ENCODE measurements at regions not wholly inside any gene's neighbourhood (a gene's known extent, or its start where the extent isn't known, plus 50 kb on each side); places are given as distances from the start of the nearest gene placed in this dataset.
"Not testable (repeated sequence)": the region's sequence is repeated elsewhere in the genome, so short reads cannot be mapped to it uniquely, and the experiment has no call there.

GRCh38 chr12:97714107-97714563 is 251.5 kb downstream of the RMST start:
- no peak for DNase-seq

GRCh38 chr12:97716356-97716755 is 253.8 kb downstream of the RMST start:
- no peak for DNase-seq

- not testable (repeated sequence) for DNase-seq
Observed at GRCh38 chr12:97723801-97724200, 261.2 kb downstream of the RMST start.

GRCh38 chr12:97745406-97746101 is 282.9 kb downstream of the RMST start:
- DNase-seq = no peak

GRCh38 chr12:97748298-97748697 is 285.7 kb downstream of the RMST start:
- no peak for DNase-seq

GRCh38 chr12:97751704-97752103 is 289.1 kb downstream of the RMST start:
- DNase-seq = no peak

- DNase-seq = no peak
Observed at GRCh38 chr12:97752129-97752528, 289.5 kb downstream of the RMST start.

GRCh38 chr12:97753332-97753731 is 290.7 kb downstream of the RMST start:
- no peak for DNase-seq

- DNase-seq = no peak
Observed at GRCh38 chr12:97754306-97754705, 291.7 kb downstream of the RMST start.

- no peak for DNase-seq
Observed at GRCh38 chr12:97756066-97756666, 293.6 kb downstream of the RMST start.

GRCh38 chr12:97756741-97757140 is 294.1 kb downstream of the RMST start:
- DNase-seq = no peak

- DNase-seq = no peak
Observed at GRCh38 chr12:97757481-97758193, 295.0 kb downstream of the RMST start.

GRCh38 chr12:97758194-97758501 is 295.5 kb downstream of the RMST start:
- no peak for DNase-seq

GRCh38 chr12:97758586-97758985 is 296.0 kb downstream of the RMST start:
- no peak for DNase-seq

- DNase-seq = no peak
Observed at GRCh38 chr12:97760601-97761000, 298.0 kb downstream of the RMST start.

- DNase-seq = no peak
Observed at GRCh38 chr12:97763113-97763512, 300.5 kb downstream of the RMST start.

GRCh38 chr12:97764700-97765099 is 302.1 kb downstream of the RMST start:
- DNase-seq = no peak

GRCh38 chr12:97767347-97767746 is 304.7 kb downstream of the RMST start:
- DNase-seq = no peak

- no peak for DNase-seq
Observed at GRCh38 chr12:97778111-97778510, 315.5 kb downstream of the RMST start.

GRCh38 chr12:97781342-97781741 is 318.7 kb downstream of the RMST start:
- no peak for DNase-seq

GRCh38 chr12:97784904-97785303 is 322.3 kb downstream of the RMST start:
- DNase-seq = no peak

GRCh38 chr12:97790281-97790680 is 327.7 kb downstream of the RMST start:
- no peak for DNase-seq

GRCh38 chr12:97797473-97797872 is 334.9 kb downstream of the RMST start:
- no peak for DNase-seq

- DNase-seq = no peak
Observed at GRCh38 chr12:97800561-97800960, 338.0 kb downstream of the RMST start.

Data from suppressor macrophage (primary cell).